ENCODE measurements at regions not wholly inside any gene's neighbourhood (a gene's known extent, or its start where the extent isn't known, plus 50 kb on each side); places are given as distances from the start of the nearest gene placed in this dataset.

GRCh38 chr9:73805111-73805510 is 653.4 kb downstream of the ANXA1 start:
- no peak for FAIRE-seq

GRCh38 chr9:73805853-73806458 is 654.3 kb downstream of the ANXA1 start:
- FAIRE-seq = no peak

GRCh38 chr9:73806876-73807275 is 655.2 kb downstream of the ANXA1 start:
- FAIRE-seq = no peak

GRCh38 chr9:73807952-73808351 is 656.3 kb downstream of the ANXA1 start:
- FAIRE-seq = no peak

- FAIRE-seq = no peak
Measured at GRCh38 chr9:73810585-73811215, 659.0 kb downstream of the ANXA1 start.

GRCh38 chr9:73813546-73813945 is 661.9 kb downstream of the ANXA1 start:
- no peak for FAIRE-seq

GRCh38 chr9:73816905-73817304 is 665.2 kb downstream of the ANXA1 start:
- no peak for FAIRE-seq

- FAIRE-seq = no peak
Measured at GRCh38 chr9:73824671-73825070, 672.5 kb upstream of the RORB start.

- no peak for FAIRE-seq
Measured at GRCh38 chr9:73838871-73839270, 658.3 kb upstream of the RORB start.

- FAIRE-seq = no peak
Measured at GRCh38 chr9:73839471-73839870, 657.7 kb upstream of the RORB start.

GRCh38 chr9:73841018-73841417 is 656.1 kb upstream of the RORB start:
- FAIRE-seq = no peak

GRCh38 chr9:73844135-73844534 is 653.0 kb upstream of the RORB start:
- no peak for FAIRE-seq

GRCh38 chr9:73845539-73845938 is 651.6 kb upstream of the RORB start:
- no peak for FAIRE-seq

GRCh38 chr9:73845954-73846690 is 651.0 kb upstream of the RORB start:
- no peak for FAIRE-seq

GRCh38 chr9:73847536-73847935 is 649.6 kb upstream of the RORB start:
- no peak for FAIRE-seq

GRCh38 chr9:73853549-73853948 is 643.6 kb upstream of the RORB start:
- no peak for FAIRE-seq

GRCh38 chr9:73855206-73855605 is 641.9 kb upstream of the RORB start:
- FAIRE-seq = no peak

GRCh38 chr9:73863924-73864323 is 633.2 kb upstream of the RORB start:
- FAIRE-seq = no peak

GRCh38 chr9:73866451-73866850 is 630.7 kb upstream of the RORB start:
- no peak for FAIRE-seq

- FAIRE-seq = no peak
Measured at GRCh38 chr9:73869264-73869663, 627.9 kb upstream of the RORB start.

GRCh38 chr9:73871636-73872035 is 625.5 kb upstream of the RORB start:
- no peak for FAIRE-seq

GRCh38 chr9:73872701-73873100 is 624.4 kb upstream of the RORB start:
- FAIRE-seq = no peak

GRCh38 chr9:73880101-73880500 is 617.0 kb upstream of the RORB start:
- no peak for FAIRE-seq

GRCh38 chr9:73889023-73889422 is 608.1 kb upstream of the RORB start:
- FAIRE-seq = no peak
